SK-N-SH treated with all-trans-retinoic acid at 6 μM for 48 hours (cell line): ENCODE measurements at regions not wholly inside any gene's neighbourhood (a gene's known extent, or its start where the extent isn't known, plus 50 kb on each side); places are given as distances from the start of the nearest gene placed in this dataset.

Source experiments
- ATAC-seq: fragments of 200-7000 bp; cut with Tn5 transposase; 3 replicates; pipeline ENCODE4 v1.9.1; 2020; ENCODE audit warnings: mild to moderate bottlenecking, moderate library complexity
- ARNTL ChIP-seq: fragments of 450-650 bp; formaldehyde crosslinking; IDR thresholded peaks from 2 replicates; pipeline ENCODE4 v1.5.0; 2020; ENCODE audit warnings: low read depth, mild to moderate bottlenecking, moderate library complexity, borderline replicate concordance
- BACH2 ChIP-seq: fragments of 250-450 bp; sonication (Bioruptor Pico); IDR thresholded peaks from 2 replicates; pipeline ENCODE4 v1.9.0; 2021; ENCODE audit warnings: mild to moderate bottlenecking, borderline replicate concordance
- CSDC2 ChIP-seq: fragments of 250-450 bp; sonication (Bioruptor Pico); IDR thresholded peaks from 2 replicates; pipeline ENCODE4 v1.5.0; 2020; ENCODE audit warnings: mild to moderate bottlenecking, moderate library complexity
- ESRRG ChIP-seq: fragments of 250-450 bp; sonication (Bioruptor Pico); IDR thresholded peaks from 2 replicates; pipeline ENCODE4 v1.6.1; 2021; ENCODE audit warnings: mild to moderate bottlenecking
- ISL1 ChIP-seq: fragments of 250-450 bp; sonication (Bioruptor Pico); IDR thresholded peaks from 2 replicates; pipeline ENCODE4 v2.1.2; 2022; ENCODE audit warnings: mild to moderate bottlenecking, moderate library complexity
- OSR1 ChIP-seq: fragments of 250-450 bp; sonication (Bioruptor Pico); IDR thresholded peaks from 2 replicates; pipeline ENCODE4 v1.8.0; 2022; ENCODE audit warnings: moderate library complexity, mild to moderate bottlenecking, inconsistent platforms
- PATZ1 ChIP-seq: fragments of 250-450 bp; sonication (Bioruptor Pico); IDR thresholded peaks from 2 replicates; pipeline ENCODE4 v1.8.0; 2020; ENCODE audit warnings: mild to moderate bottlenecking, moderate library complexity, borderline replicate concordance
- PPARA ChIP-seq: fragments of 250-450 bp; sonication (Bioruptor Pico); IDR thresholded peaks from 2 replicates; pipeline ENCODE4 v1.5.0; 2020; ENCODE audit warnings: mild to moderate bottlenecking, borderline replicate concordance
- RARB ChIP-seq: fragments of 250-450 bp; sonication (Bioruptor Pico); IDR thresholded peaks from 2 replicates; pipeline ENCODE4 v1.8.0; 2021; ENCODE audit warnings: mild to moderate bottlenecking, moderate library complexity
- SNAI2 ChIP-seq: fragments of 250-450 bp; sonication (Bioruptor Pico); IDR thresholded peaks from 2 replicates; pipeline ENCODE4 v1.5.0; 2020; ENCODE audit warnings: mild to moderate bottlenecking, moderate library complexity
- TCF4 ChIP-seq: fragments of 250-450 bp; sonication (Bioruptor Pico); IDR thresholded peaks from 2 replicates; pipeline ENCODE4 v1.8.0; 2021; ENCODE audit warnings: mild to moderate bottlenecking, moderate library complexity, borderline replicate concordance
- TOX ChIP-seq: fragments of 250-450 bp; sonication (Bioruptor Pico); IDR thresholded peaks from 2 replicates; pipeline ENCODE4 v1.8.0; 2021; ENCODE audit warnings: mild to moderate bottlenecking, moderate library complexity, borderline replicate concordance
- ZC3H10 ChIP-seq: fragments of 250-450 bp; sonication (Bioruptor Pico); IDR thresholded peaks from 2 replicates; pipeline ENCODE4 v1.5.1; 2021; ENCODE audit warnings: mild to moderate bottlenecking, moderate library complexity
- ZFP3 ChIP-seq: fragments of 250-450 bp; sonication (Bioruptor Pico); IDR thresholded peaks from 2 replicates; pipeline ENCODE4 v1.5.0; 2020; ENCODE audit warnings: mild to moderate bottlenecking, moderate library complexity
- ZFP30 ChIP-seq: fragments of 450-650 bp; formaldehyde crosslinking; IDR thresholded peaks from 2 replicates; pipeline ENCODE4 v1.5.0; 2022; ENCODE audit warnings: mild to moderate bottlenecking, moderate library complexity
- ZNF565 ChIP-seq: fragments of 450-650 bp; formaldehyde crosslinking; conservative IDR thresholded peaks from 2 replicates; pipeline ENCODE4 v1.5.0; 2020; ENCODE audit warnings: low read depth, mild to moderate bottlenecking, moderate library complexity
- ZNF70 ChIP-seq: fragments of 450-650 bp; formaldehyde crosslinking; IDR thresholded peaks from 2 replicates; pipeline ENCODE4 v1.5.0; 2020; ENCODE audit warnings: mild to moderate bottlenecking, moderate library complexity
- ZNF8 ChIP-seq: fragments of 450-650 bp; formaldehyde crosslinking; IDR thresholded peaks from 2 replicates; pipeline ENCODE4 v1.5.0; 2020; ENCODE audit warnings: mild to moderate bottlenecking, moderate library complexity
- TF ChIP-seq, protein P1 (sequence below): fragments of 250-450 bp; sonication (Bioruptor Pico); IDR thresholded peaks from 2 replicates; pipeline ENCODE4 v1.8.0; 2021; ENCODE audit warnings: low read depth, mild to moderate bottlenecking, moderate library complexity, borderline replicate concordance
- TF ChIP-seq, protein P2 (sequence below): fragments of 250-450 bp; sonication (Bioruptor Pico); IDR thresholded peaks from 2 replicates; pipeline ENCODE4 v1.5.0; 2020; ENCODE audit warnings: mild to moderate bottlenecking, moderate library complexity
- TF ChIP-seq, protein P3 (sequence below): fragments of 250-450 bp; sonication (Bioruptor Pico); IDR thresholded peaks from 2 replicates; pipeline ENCODE4 v1.5.1; 2021; ENCODE audit warnings: mild to moderate bottlenecking, moderate library complexity
- TF ChIP-seq, protein P4 (sequence below): fragments of 250-450 bp; sonication (Bioruptor Pico); IDR thresholded peaks from 2 replicates; pipeline ENCODE4 v1.5.1; 2020; ENCODE audit warnings: low read depth, mild to moderate bottlenecking, moderate library complexity

DNA sequence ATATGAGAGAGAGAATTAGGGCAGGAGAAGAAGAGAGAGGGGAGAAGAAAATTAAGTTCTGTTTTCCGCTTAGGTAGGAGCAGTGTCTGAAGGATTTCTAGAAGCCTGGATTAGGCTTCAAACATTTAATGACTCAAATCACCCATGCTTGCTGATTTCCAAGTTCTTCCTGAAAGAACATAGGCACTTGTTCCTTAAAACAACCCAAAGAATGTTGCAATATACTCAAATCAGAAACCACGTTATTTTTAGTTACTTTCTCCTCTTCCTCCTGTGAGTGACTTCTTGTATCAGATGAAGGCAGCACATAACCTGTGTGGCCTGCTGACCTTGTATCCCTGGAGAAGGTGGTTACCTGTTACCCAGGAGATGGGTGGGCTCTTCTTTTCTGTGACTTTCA, 351.5 kb upstream of the KLF4 start:
- TF ChIP-seq ISL1 (CRISPR knock-in tag) (no peak), ZFP3 (CRISPR knock-in tag) (no peak), ZNF70 (CRISPR knock-in tag) (no peak), OSR1 (CRISPR knock-in tag) (no peak), ZC3H10 (no peak), PATZ1 (CRISPR knock-in tag) (no peak)
- TF ChIP-seq, protein P1, sequence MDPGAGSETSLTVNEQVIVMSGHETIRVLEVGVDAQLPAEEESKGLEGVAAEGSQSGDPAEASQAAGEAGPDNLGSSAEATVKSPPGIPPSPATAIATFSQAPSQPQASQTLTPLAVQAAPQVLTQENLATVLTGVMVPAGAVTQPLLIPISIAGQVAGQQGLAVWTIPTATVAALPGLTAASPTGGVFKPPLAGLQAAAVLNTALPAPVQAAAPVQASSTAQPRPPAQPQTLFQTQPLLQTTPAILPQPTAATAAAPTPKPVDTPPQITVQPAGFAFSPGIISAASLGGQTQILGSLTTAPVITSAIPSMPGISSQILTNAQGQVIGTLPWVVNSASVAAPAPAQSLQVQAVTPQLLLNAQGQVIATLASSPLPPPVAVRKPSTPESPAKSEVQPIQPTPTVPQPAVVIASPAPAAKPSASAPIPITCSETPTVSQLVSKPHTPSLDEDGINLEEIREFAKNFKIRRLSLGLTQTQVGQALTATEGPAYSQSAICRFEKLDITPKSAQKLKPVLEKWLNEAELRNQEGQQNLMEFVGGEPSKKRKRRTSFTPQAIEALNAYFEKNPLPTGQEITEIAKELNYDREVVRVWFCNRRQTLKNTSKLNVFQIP (CRISPR knock-in tag) = no peak
- TF ChIP-seq, all 23 proteins: peak for 0
- no peak for ATAC-seq

DNA sequence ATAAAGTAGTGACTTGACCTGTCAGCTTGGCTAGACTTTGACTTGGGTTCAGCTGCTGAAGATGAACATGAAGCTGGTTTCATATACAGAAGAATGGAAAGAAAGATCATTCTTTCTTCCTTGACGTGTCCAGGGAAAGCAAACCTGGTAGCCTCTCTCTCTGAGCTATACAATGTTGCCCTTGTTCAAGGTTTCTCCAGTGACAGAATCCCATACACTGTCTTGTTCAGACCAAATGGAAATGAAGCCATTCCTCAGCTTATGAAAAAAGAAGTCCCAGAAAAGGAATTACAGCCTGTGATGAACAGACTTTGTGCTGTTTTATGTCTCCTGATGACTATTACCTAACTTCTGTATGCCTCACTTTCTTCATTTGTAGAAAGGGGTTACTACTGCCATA, 349.8 kb upstream of the KLF4 start:
- ATAC-seq = no peak
- TF ChIP-seq ZFP3 (CRISPR knock-in tag) (no peak), ZNF8 (no peak), TCF4 (CRISPR knock-in tag) (no peak), ZNF565 (CRISPR knock-in tag) (no peak), SNAI2 (no peak), ESRRG (CRISPR knock-in tag) (no peak), ISL1 (CRISPR knock-in tag) (no peak), TOX (no peak), CSDC2 (CRISPR knock-in tag) (no peak), ARNTL (no peak), RARB (no peak), OSR1 (CRISPR knock-in tag) (no peak), ZNF70 (CRISPR knock-in tag) (no peak), ZFP30 (CRISPR knock-in tag) (no peak)
- TF ChIP-seq, protein P2, sequence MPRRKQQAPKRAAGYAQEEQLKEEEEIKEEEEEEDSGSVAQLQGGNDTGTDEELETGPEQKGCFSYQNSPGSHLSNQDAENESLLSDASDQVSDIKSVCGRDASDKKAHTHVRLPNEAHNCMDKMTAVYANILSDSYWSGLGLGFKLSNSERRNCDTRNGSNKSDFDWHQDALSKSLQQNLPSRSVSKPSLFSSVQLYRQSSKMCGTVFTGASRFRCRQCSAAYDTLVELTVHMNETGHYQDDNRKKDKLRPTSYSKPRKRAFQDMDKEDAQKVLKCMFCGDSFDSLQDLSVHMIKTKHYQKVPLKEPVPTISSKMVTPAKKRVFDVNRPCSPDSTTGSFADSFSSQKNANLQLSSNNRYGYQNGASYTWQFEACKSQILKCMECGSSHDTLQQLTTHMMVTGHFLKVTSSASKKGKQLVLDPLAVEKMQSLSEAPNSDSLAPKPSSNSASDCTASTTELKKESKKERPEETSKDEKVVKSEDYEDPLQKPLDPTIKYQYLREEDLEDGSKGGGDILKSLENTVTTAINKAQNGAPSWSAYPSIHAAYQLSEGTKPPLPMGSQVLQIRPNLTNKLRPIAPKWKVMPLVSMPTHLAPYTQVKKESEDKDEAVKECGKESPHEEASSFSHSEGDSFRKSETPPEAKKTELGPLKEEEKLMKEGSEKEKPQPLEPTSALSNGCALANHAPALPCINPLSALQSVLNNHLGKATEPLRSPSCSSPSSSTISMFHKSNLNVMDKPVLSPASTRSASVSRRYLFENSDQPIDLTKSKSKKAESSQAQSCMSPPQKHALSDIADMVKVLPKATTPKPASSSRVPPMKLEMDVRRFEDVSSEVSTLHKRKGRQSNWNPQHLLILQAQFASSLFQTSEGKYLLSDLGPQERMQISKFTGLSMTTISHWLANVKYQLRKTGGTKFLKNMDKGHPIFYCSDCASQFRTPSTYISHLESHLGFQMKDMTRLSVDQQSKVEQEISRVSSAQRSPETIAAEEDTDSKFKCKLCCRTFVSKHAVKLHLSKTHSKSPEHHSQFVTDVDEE = no peak
- TF ChIP-seq, protein P3, sequence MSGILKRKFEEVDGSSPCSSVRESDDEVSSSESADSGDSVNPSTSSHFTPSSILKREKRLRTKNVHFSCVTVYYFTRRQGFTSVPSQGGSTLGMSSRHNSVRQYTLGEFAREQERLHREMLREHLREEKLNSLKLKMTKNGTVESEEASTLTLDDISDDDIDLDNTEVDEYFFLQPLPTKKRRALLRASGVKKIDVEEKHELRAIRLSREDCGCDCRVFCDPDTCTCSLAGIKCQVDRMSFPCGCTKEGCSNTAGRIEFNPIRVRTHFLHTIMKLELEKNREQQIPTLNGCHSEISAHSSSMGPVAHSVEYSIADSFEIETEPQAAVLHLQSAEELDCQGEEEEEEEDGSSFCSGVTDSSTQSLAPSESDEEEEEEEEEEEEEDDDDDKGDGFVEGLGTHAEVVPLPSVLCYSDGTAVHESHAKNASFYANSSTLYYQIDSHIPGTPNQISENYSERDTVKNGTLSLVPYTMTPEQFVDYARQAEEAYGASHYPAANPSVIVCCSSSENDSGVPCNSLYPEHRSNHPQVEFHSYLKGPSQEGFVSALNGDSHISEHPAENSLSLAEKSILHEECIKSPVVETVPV (CRISPR knock-in tag) = no peak

- ATAC-seq = no peak
- TF ChIP-seq TOX (no peak), ISL1 (CRISPR knock-in tag) (no peak), ZFP3 (CRISPR knock-in tag) (no peak), ZNF70 (CRISPR knock-in tag) (no peak), BACH2 (CRISPR knock-in tag) (no peak), OSR1 (CRISPR knock-in tag) (no peak), ESRRG (CRISPR knock-in tag) (no peak), PPARA (CRISPR knock-in tag) (no peak), PATZ1 (CRISPR knock-in tag) (no peak), ZC3H10 (no peak), SNAI2 (no peak)
- TF ChIP-seq, protein P2 = no peak
- TF ChIP-seq, protein P4, sequence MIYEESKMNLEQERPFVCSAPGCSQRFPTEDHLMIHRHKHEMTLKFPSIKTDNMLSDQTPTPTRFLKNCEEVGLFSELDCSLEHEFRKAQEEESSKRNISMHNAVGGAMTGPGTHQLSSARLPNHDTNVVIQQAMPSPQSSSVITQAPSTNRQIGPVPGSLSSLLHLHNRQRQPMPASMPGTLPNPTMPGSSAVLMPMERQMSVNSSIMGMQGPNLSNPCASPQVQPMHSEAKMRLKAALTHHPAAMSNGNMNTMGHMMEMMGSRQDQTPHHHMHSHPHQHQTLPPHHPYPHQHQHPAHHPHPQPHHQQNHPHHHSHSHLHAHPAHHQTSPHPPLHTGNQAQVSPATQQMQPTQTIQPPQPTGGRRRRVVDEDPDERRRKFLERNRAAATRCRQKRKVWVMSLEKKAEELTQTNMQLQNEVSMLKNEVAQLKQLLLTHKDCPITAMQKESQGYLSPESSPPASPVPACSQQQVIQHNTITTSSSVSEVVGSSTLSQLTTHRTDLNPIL (CRISPR knock-in tag) = no peak
These were observed 349.2 kb upstream of the KLF4 start for GRCh38 chr9:107838766-107839165.
